Kidney (tissue), 13 donors: ENCODE measurements at regions not wholly inside any gene's neighbourhood (a gene's known extent, or its start where the extent isn't known, plus 50 kb on each side); places are given as distances from the start of the nearest gene placed in this dataset.

ENCODE experiments used
- DNase-seq, 5 donors: peaks; one replicate each; pipeline ENCODE4 v3.0.0-alpha.2; 2013 to 2020
- FAIRE-seq: peaks from 2 replicates; lab custom pipeline; 2012; peaks lifted over from hg19 to GRCh38; lab: Jason Lieb, UNC
- H3K27ac ChIP-seq, 2 donors: one replicate each; pipeline ENCODE4 v1.7.0; 2013; ENCODE audit warnings: low read depth in 2 of 2, low read length in 2 of 2, inconsistent platforms in 1 of 2
- H3K27me3 ChIP-seq: one replicate; pipeline ENCODE4 v1.7.1; 2013; ENCODE audit warnings: low read length, inconsistent platforms; ENCODE audit not compliant: control insufficient read depth, insufficient read depth
- H3K36me3 ChIP-seq, 3 donors: one replicate each; pipeline versions ENCODE4 v1.7.0 to v1.7.1; 2013; ENCODE audit warnings: low read length in 3 of 3, control low read depth in 1 of 3, inconsistent platforms in 1 of 3; ENCODE audit not compliant: insufficient read depth in 3 of 3, control insufficient read depth in 2 of 3
- H3K4me1 ChIP-seq, 3 donors: one replicate each; pipeline versions ENCODE4 v1.7.0 to v1.7.1; 2013; ENCODE audit warnings: low read length in 3 of 3, inconsistent platforms in 1 of 3, low read depth in 1 of 3; ENCODE audit not compliant: control insufficient read depth in 2 of 3, insufficient read depth in 2 of 3
- H3K4me3 ChIP-seq, 3 donors: one replicate each; pipeline versions ENCODE4 v1.7.0 to v1.8.1; 2013; ENCODE audit warnings: low read length in 3 of 3, control low read depth in 1 of 3, inconsistent platforms in 1 of 3
- H3K9ac ChIP-seq, 3 donors: one replicate each; pipeline versions ENCODE4 v1.7.0 to v1.7.1; 2013; ENCODE audit warnings: low read length in 3 of 3, control low read depth in 1 of 3, inconsistent platforms in 1 of 3
- H3K9me3 ChIP-seq, 3 donors: one replicate each; pipeline versions ENCODE4 v1.7.0 to v1.7.1; 2013; ENCODE audit warnings: low read length in 3 of 3, control low read depth in 1 of 3, inconsistent platforms in 1 of 3; ENCODE audit not compliant: control insufficient read depth in 2 of 3, insufficient read depth in 1 of 3
- CTCF ChIP-seq: IDR thresholded peaks from 3 replicates; pipeline ENCODE4 v1.5.1; 2012; ENCODE audit warnings: mild to moderate bottlenecking, moderate library complexity, borderline replicate concordance; ENCODE audit not compliant: insufficient read depth; ENCODE audit errors: extremely low read depth
- intact Hi-C: fragments of 100-400 bp; cut with DNase I; formaldehyde crosslinking; loops from one replicate; pipeline ENCODE4 v1.11.1; 2022
- donor health status: control.
- donor health status: control.
- donor health status: control.
- donor health status: control.
- donor health status: control.
- donor health status: DM: yes; HTN: yes; CAD: no.
- donor health status: Normal renal cell carcinoma (clear cell type).

GRCh38 chr7:106196460-106197021 lies 84.4 kb upstream of the SYPL1 start:
- TF ChIP-seq CTCF: no peak
- Histone ChIP-seq H3K36me3 (no peaks in the 10 kb centered on the region), H3K4me3 (no peak overlapping the region), H3K9ac (no peak overlapping the region), H3K27me3 (no peaks in the 10 kb centered on the region), H3K27ac (no peak overlapping the region), H3K9me3 (no peaks in the 10 kb centered on the region), H3K4me1 (peaks cover 0 to 9% (median 0%) of the 10 kb centered on the region in 3 donors)
- intact Hi-C loops: no loop called here
- no peak for FAIRE-seq
- no peak for DNase-seq

- Histone ChIP-seq H3K27ac (no peak overlapping the region), H3K27me3 (no peaks in the 10 kb centered on the region), H3K9ac (no peak overlapping the region), H3K9me3 (no peaks in the 10 kb centered on the region), H3K4me3 (no peak overlapping the region), H3K36me3 (no peaks in the 10 kb centered on the region), H3K4me1 (peaks cover 0 to 9% (median 0%) of the 10 kb centered on the region in 3 donors)
- no peak for FAIRE-seq
- TF ChIP-seq CTCF: no peak
- no peak for DNase-seq
- intact Hi-C loops: no loop called here
These were observed 81.5 kb upstream of the SYPL1 start for GRCh38 chr7:106193661-106194060.

DNA sequence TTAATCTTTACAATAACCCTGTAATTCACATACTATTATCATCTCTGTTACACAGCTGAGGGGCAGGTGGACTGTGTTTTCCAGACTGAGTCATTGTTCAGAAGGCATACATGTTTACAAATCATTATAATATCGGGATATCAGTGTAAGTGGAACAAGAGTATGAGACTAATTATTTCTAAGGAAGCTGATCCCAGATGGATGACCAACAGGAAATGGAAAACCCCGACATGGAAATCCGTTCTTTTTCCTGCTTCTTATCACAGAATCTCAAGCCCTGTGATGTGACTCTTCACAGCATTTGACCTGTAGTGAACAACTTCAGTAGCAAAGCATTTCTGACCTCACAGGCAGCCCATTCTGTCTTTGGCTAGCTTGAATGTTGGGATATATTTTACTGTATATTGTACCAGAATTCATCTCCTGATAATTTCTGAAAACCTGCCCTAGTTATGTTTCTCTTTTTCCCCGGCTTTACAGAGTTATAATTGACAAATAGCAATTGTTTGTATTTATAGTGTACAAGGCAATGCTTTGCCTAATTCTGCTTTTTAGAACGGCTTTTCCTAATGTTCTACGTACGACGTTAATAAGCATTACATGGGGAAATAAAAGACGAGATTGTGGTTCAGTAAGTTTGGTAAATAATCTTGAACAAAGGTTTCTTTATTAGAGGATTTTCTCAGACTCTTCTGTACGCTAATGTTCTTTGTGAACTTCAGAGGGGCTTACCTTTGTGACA lies 78.6 kb upstream of the SYPL1 start:
- no peak for DNase-seq
- H3K27ac ChIP-seq: no peak overlapping the region
- H3K4me3 ChIP-seq: no peak overlapping the region
- no peaks in the 10 kb centered on the region for H3K27me3 ChIP-seq
- no peak for TF ChIP-seq CTCF
- FAIRE-seq: no peak
- H3K9me3 ChIP-seq: no peaks in the 10 kb centered on the region
- H3K36me3 ChIP-seq: no peaks in the 10 kb centered on the region
- H3K4me1 ChIP-seq: peaks cover 0 to 9% (median 0%) of the 10 kb centered on the region in 3 donors
- H3K9ac ChIP-seq: no peak overlapping the region
- intact Hi-C loops: no loop called here
